Astrocyte of the spinal cord (primary cell): ENCODE measurements at regions not wholly inside any gene's neighbourhood (a gene's known extent, or its start where the extent isn't known, plus 50 kb on each side); places are given as distances from the start of the nearest gene placed in this dataset.

Source experiments
- DNase-seq: peaks from one replicate; pipeline ENCODE4 v3.0.0; 2011; ENCODE audit warnings: low read depth, low spot score
- H3K4me3 ChIP-seq: 2 replicates; pipeline ENCODE4 v1.5.1; 2011; ENCODE audit warnings: low read depth, mild to moderate bottlenecking, low read length, moderate library complexity
- in situ Hi-C: cut with HindIII; loops from 2 replicates; pipeline ENCODE4 v1.10.0; 2017; ENCODE audit warnings: low sequenced_read_pairs
- TF ChIP-seq, protein P1 (sequence below): IDR thresholded peaks from 2 replicates; pipeline ENCODE4 v1.5.1; 2012; ENCODE audit warnings: low read depth, mild to moderate bottlenecking, low read length, inconsistent platforms

DNA sequence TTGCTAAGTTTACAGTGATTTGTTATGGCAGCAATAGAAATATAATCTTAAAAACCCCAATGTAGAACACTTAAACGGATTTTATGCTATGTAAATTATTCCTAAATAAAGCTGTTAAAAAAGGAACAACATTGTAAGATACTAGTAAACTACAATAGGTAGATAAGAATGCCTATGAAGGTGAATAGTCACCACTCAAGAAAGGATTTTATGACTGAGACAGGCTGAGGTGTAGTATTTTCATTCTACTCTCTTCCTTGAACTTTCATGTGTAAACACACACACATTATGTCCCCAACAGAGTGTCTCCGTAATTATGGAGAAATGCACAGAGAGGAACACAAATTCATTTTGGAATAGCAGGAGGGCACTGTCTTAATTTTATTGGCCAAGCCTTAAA lies 183.9 kb upstream of the ST6GAL2 start:
- in situ Hi-C loops, result no loop called here
- no peak overlapping the region for H3K4me3 ChIP-seq
- TF ChIP-seq, protein P1, sequence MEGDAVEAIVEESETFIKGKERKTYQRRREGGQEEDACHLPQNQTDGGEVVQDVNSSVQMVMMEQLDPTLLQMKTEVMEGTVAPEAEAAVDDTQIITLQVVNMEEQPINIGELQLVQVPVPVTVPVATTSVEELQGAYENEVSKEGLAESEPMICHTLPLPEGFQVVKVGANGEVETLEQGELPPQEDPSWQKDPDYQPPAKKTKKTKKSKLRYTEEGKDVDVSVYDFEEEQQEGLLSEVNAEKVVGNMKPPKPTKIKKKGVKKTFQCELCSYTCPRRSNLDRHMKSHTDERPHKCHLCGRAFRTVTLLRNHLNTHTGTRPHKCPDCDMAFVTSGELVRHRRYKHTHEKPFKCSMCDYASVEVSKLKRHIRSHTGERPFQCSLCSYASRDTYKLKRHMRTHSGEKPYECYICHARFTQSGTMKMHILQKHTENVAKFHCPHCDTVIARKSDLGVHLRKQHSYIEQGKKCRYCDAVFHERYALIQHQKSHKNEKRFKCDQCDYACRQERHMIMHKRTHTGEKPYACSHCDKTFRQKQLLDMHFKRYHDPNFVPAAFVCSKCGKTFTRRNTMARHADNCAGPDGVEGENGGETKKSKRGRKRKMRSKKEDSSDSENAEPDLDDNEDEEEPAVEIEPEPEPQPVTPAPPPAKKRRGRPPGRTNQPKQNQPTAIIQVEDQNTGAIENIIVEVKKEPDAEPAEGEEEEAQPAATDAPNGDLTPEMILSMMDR, result no peak
- no peak for DNase-seq

DNA sequence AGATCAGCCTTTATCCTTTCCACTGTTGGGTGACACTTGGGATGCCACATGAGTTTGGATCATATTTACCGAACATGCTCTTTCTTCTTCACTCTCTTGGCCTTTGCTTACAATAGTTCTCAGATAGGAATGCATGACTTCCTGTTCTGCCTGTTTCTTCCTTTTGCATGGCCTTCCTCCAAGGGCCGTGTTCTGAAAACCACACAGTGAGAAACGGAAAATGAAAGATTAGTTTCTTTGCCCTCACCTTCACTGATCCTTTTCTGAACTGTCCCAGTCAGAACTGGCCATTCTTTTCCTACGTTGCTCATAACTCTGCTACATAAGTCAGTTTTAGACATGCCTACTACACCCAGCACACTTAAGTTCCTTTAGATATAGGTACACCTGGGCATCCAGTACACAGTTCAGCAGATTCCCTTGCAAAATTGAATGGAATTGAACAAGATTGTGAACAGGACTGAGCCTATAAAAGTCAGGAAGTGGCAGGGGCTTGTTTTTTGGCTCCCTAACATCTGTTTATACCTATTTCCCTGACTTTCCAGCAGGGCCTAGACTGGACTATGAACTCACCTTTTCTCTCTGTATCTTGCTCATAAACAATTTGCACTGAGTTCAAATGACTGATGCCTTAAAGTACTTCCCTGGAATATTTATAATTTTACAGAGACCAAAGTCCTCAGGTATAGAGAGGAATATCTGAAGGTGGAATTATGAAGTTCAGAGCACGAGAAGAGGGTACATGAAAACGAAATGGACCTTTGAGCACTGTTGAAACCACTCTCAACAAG lies 186.4 kb upstream of the ST6GAL2 start:
- in situ Hi-C loops, result no loop called here
- TF ChIP-seq, protein P1, result no peak
- no peak for DNase-seq
- no peak overlapping the region for H3K4me3 ChIP-seq

DNA sequence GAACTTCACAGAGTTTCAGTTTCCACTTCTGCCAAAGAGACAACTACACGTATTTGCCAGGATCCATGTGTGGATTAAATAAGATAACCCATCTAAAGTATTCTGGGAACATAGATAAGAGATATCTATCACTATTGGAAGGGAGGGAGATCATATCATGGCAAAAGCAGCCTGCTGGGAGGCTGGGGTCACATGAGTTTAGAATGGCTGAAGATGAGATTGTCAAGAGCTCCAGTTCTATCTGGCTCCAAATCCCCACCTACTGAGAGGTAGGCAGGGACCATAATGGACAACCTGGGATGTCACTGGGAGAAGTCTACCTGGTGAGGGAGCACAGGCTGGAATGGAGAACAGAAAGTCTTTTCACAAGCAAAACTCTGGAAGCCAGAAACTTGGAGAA lies 192.6 kb upstream of the ST6GAL2 start:
- DNase-seq, result no peak
- no peak overlapping the region for H3K4me3 ChIP-seq
- TF ChIP-seq, protein P1, result no peak
- in situ Hi-C loops, result no loop called here

DNA sequence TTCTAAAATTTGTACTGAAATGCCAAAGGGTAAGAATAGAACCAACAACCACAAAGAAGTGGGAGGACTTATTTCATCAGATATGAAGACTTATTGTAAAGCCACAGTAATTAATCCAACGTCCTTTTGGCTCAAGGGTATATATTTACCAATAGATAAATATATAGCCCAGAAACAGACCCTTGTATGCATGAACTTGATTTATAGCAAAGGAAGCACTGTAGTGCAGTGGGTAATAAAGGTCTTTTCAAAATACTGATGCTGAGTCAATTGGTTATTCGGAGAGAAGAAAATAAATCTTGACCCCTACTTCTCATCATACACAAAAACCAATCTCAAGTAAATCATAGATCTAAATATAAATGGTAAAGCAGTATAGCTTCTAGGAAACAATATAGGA lies 200.5 kb upstream of the ST6GAL2 start:
- in situ Hi-C loops, result no loop called here
- TF ChIP-seq, protein P1, result no peak
- no peak for DNase-seq
- H3K4me3 ChIP-seq, result no peak overlapping the region

DNA sequence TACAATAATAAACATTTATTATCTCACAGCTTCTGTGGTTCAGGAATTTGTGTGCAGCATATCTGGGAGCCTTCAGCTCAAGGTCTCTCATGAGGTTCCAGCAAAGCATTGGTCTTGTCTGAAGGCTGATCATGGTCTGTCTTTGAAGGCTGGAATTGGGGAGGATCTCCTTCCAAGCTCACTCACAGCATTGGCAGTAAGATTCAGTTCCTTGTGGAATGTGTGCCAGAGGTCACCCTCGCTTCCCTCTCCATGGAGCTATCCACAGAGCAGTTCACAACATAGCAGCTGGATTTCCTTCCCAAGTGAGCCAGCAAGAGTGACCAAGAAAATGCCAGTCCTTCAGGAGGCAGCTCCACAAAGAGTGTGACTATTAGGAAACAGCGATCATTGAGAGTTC lies 202.2 kb upstream of the ST6GAL2 start:
- DNase-seq, result no peak
- TF ChIP-seq, protein P1, result no peak
- H3K4me3 ChIP-seq, result no peak overlapping the region

DNA sequence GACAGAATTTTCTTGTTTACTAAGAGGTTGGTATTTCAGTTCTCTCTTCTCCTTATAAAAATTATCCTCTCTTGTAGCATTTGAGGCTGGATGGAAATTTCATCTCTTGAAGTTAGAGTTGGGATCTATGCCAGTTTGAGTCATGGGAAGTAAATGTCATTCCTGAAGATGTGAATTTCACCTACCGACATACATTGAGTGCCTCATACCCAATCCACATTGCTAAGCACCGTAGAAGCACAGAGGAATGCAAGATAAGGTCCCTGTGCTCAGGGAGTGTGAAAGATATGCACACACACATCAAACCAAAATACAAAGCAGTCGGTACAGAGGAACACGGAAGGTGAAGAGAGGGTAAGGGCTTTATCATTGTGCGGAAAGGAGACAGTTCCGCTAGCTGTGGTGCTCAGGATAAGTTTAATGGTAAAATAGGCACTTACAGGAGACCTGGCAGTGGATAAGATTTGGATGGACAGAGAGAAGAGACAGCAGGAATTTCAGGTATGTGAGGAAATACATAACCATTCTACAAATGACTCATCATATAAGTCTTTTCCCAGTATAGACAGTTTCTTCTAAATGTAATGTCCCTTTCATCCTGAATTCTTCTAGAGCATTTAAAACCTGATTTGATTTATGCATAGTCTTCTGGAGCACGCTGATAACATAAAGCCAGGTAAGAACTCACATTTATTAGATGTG lies 205.3 kb upstream of the ST6GAL2 start:
- TF ChIP-seq, protein P1, result no peak
- peak; percentile 36 for DNase-seq
- no peak overlapping the region for H3K4me3 ChIP-seq
- in situ Hi-C loops, result no loop called here

More for the DNA sequence above, 202.2 kb upstream of the ST6GAL2 start:
- in situ Hi-C loops, result no loop called here
